Loucy (cell line): ENCODE measurements at regions not wholly inside any gene's neighbourhood (a gene's known extent, or its start where the extent isn't known, plus 50 kb on each side); places are given as distances from the start of the nearest gene placed in this dataset.

Experiments
- CTCF ChIP-seq: fragments of 200-600 bp; sonication (generic); conservative IDR thresholded peaks from 2 replicates; pipeline ENCODE4 v1.5.1; 2014; ENCODE audit warnings: mild to moderate bottlenecking, antibody characterized with exemption, low read length
- EZH2phosphoT487 ChIP-seq: fragments of 200-600 bp; IDR thresholded peaks from 2 replicates; pipeline ENCODE4 v1.6.1; 2018; ENCODE audit warnings: antibody characterized with exemption, mild to moderate bottlenecking, moderate library complexity, borderline replicate concordance

GRCh38 chr21:16086936-16087335 is 357.2 kb downstream of the USP25 start:
- TF ChIP-seq CTCF = no peak
- no peak for TF ChIP-seq EZH2phosphoT487
